ENCODE measurements at regions not wholly inside any gene's neighbourhood (a gene's known extent, or its start where the extent isn't known, plus 50 kb on each side); places are given as distances from the start of the nearest gene placed in this dataset.

- Histone ChIP-seq H3K4me1 (ENCODE audit: control insufficient read depth, insufficient read depth, low read length) (no peaks in the 10 kb centered on the region), H3K36me3 (ENCODE audit: control insufficient read depth, insufficient read depth, low read length) (no peaks in the 10 kb centered on the region), H3K27ac (ENCODE audit: low read length) (no peak overlapping the region), H3K9me3 (ENCODE audit: control insufficient read depth, insufficient read depth, low read depth, low read length) (no peaks in the 10 kb centered on the region), H3K4me3 (ENCODE audit: low read depth in 2 of 2, low read length in 2 of 2) (no peak overlapping the region), H3K27me3 (ENCODE audit: control insufficient read depth, insufficient read depth, low read length) (no peaks in the 10 kb centered on the region)
- POLR2A ChIA-PET, result interaction anchor here (0.7 kb wide), 1 partner anchor 606 kb away, joined by 10 read pairs; no protein-coding TSS in a partner anchor
- CTCF ChIA-PET, result no interaction called here
- no TSS peak for BruUV-seq (replicated peaks)
- intact Hi-C loops (cut with micrococcal nuclease; ENCODE audit: unreplicated experiment), result no loop called here
- no peak for ATAC-seq
- in situ Hi-C loops (cut with HindIII; ENCODE audit: low pct_unique_long_range_greater_than_20kb, low sequenced_read_pairs), result no loop called here
- TF ChIP-seq POLR2AphosphoS5 (IDR thresholded peaks at IDR 0.05; ENCODE audit: low read depth, low read length) (no peak), TCF7L2 (IDR thresholded peaks at IDR 0.05; ENCODE audit: low read depth, low read length) (no peak), SIN3A (IDR thresholded peaks at IDR 0.05; ENCODE audit: borderline replicate concordance, insufficient read depth, low read depth, low read length) (no peak), CTCF (IDR thresholded peaks at IDR 0.05) (no peak)
- TF ChIP-seq, protein P1, sequence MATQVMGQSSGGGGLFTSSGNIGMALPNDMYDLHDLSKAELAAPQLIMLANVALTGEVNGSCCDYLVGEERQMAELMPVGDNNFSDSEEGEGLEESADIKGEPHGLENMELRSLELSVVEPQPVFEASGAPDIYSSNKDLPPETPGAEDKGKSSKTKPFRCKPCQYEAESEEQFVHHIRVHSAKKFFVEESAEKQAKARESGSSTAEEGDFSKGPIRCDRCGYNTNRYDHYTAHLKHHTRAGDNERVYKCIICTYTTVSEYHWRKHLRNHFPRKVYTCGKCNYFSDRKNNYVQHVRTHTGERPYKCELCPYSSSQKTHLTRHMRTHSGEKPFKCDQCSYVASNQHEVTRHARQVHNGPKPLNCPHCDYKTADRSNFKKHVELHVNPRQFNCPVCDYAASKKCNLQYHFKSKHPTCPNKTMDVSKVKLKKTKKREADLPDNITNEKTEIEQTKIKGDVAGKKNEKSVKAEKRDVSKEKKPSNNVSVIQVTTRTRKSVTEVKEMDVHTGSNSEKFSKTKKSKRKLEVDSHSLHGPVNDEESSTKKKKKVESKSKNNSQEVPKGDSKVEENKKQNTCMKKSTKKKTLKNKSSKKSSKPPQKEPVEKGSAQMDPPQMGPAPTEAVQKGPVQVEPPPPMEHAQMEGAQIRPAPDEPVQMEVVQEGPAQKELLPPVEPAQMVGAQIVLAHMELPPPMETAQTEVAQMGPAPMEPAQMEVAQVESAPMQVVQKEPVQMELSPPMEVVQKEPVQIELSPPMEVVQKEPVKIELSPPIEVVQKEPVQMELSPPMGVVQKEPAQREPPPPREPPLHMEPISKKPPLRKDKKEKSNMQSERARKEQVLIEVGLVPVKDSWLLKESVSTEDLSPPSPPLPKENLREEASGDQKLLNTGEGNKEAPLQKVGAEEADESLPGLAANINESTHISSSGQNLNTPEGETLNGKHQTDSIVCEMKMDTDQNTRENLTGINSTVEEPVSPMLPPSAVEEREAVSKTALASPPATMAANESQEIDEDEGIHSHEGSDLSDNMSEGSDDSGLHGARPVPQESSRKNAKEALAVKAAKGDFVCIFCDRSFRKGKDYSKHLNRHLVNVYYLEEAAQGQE (IDR thresholded peaks at IDR 0.05; ENCODE audit: insufficient read depth in 1 of 2, low read depth in 2 of 2, low read length in 1 of 2), result no peak
- no peak for DNase-seq (ENCODE audit: low read depth, low spot score)
Measured at GRCh38 chr13:87035526-87035925, 635.6 kb upstream of the SLITRK5 start.

GRCh38 chr13:87042946-87043345 is 628.2 kb upstream of the SLITRK5 start:
- in situ Hi-C loops (cut with HindIII; ENCODE audit: low pct_unique_long_range_greater_than_20kb, low sequenced_read_pairs), result no loop called here
- H3K9me3 ChIP-seq (ENCODE audit: control insufficient read depth, insufficient read depth, low read depth, low read length), result no peaks in the 10 kb centered on the region
- ATAC-seq (no peak), DNase-seq (ENCODE audit: low read depth, low spot score) (no peak)
- ChIA-PET CTCF (no interaction called here), POLR2A (no interaction called here)
- no peaks in the 10 kb centered on the region for H3K4me1 ChIP-seq (ENCODE audit: control insufficient read depth, insufficient read depth, low read length)
- H3K27me3 ChIP-seq (ENCODE audit: control insufficient read depth, insufficient read depth, low read length), result no peaks in the 10 kb centered on the region
- no TSS peak for BruUV-seq (replicated peaks)
- TF ChIP-seq SIN3A (IDR thresholded peaks at IDR 0.05; ENCODE audit: borderline replicate concordance, insufficient read depth, low read depth, low read length) (no peak), CTCF (IDR thresholded peaks at IDR 0.05) (no peak), TCF7L2 (IDR thresholded peaks at IDR 0.05; ENCODE audit: low read depth, low read length) (no peak)
- no peak overlapping the region for H3K4me3 ChIP-seq (ENCODE audit: low read depth in 2 of 2, low read length in 2 of 2)
- no peak overlapping the region for H3K27ac ChIP-seq (ENCODE audit: low read length)
- intact Hi-C loops (cut with micrococcal nuclease; ENCODE audit: unreplicated experiment), result no loop called here
- H3K36me3 ChIP-seq (ENCODE audit: control insufficient read depth, insufficient read depth, low read length), result no peaks in the 10 kb centered on the region
